H9 (cell line): ENCODE measurements at regions not wholly inside any gene's neighbourhood (a gene's known extent, or its start where the extent isn't known, plus 50 kb on each side); places are given as distances from the start of the nearest gene placed in this dataset.

Experiments
- DNase-seq: peaks from one replicate; pipeline ENCODE4 v3.0.0-alpha.2; 2017
- H2AFZ ChIP-seq: one replicate; pipeline ENCODE4 v1.6.1; 2013; ENCODE audit warnings: mild to moderate bottlenecking, low read length, control low read depth, moderate library complexity
- H2AK5ac ChIP-seq: 2 replicates; pipeline ENCODE4 v1.6.1; 2013; ENCODE audit warnings: low read length, control low read depth, mixed read lengths; ENCODE audit not compliant: insufficient read length
- H2BK120ac ChIP-seq: one replicate; pipeline ENCODE4 v1.6.1; 2013; ENCODE audit warnings: low read depth, mild to moderate bottlenecking, low read length, control low read depth, inconsistent platforms; ENCODE audit not compliant: poor library complexity, severe bottlenecking
- H2BK12ac ChIP-seq: 2 replicates; pipeline ENCODE4 v1.6.1; 2013; ENCODE audit warnings: low read length, control low read depth, mixed read lengths, low read depth; ENCODE audit not compliant: insufficient read length
- H2BK15ac ChIP-seq: 2 replicates; pipeline ENCODE4 v1.6.1; 2013; ENCODE audit warnings: low read depth, low read length, control low read depth
- H2BK20ac ChIP-seq: one replicate; pipeline ENCODE4 v1.6.1; 2013; ENCODE audit warnings: low read depth, mild to moderate bottlenecking, low read length, control low read depth, inconsistent platforms; ENCODE audit not compliant: poor library complexity, severe bottlenecking
- H2BK5ac ChIP-seq: 2 replicates; pipeline ENCODE4 v1.6.1; 2013; ENCODE audit warnings: low read length, control low read depth, mixed read lengths; ENCODE audit not compliant: insufficient read length
- H3K14ac ChIP-seq: 2 replicates; pipeline ENCODE4 v1.6.1; 2013; ENCODE audit warnings: low read length, control low read depth; ENCODE audit not compliant: insufficient read depth
- H3K18ac ChIP-seq: 2 replicates; pipeline ENCODE4 v1.6.1; 2013; ENCODE audit warnings: low read depth, mild to moderate bottlenecking, mixed read lengths, low read length, control low read depth; ENCODE audit not compliant: insufficient read length
- H3K23ac ChIP-seq: 2 replicates; pipeline ENCODE4 v1.6.1; 2013; ENCODE audit warnings: low read length, control low read depth, mixed read lengths, low read depth; ENCODE audit not compliant: insufficient read length
- H3K23me2 ChIP-seq: 2 replicates; pipeline ENCODE4 v1.6.1; 2013; ENCODE audit warnings: low read depth, mild to moderate bottlenecking, mixed read lengths, low read length, control low read depth; ENCODE audit not compliant: insufficient read length, poor library complexity, severe bottlenecking
- H3K27ac ChIP-seq: 2 replicates; pipeline ENCODE4 v1.5.1; 2013; ENCODE audit warnings: low read length, control low read depth, mixed read lengths, low read depth; ENCODE audit not compliant: insufficient read length
- H3K27me3 ChIP-seq: 2 replicates; pipeline ENCODE4 v1.6.1; 2013; ENCODE audit warnings: low read length, control low read depth, inconsistent platforms; ENCODE audit not compliant: insufficient read depth
- H3K4ac ChIP-seq: 2 replicates; pipeline ENCODE4 v1.6.1; 2013; ENCODE audit warnings: low read depth, mild to moderate bottlenecking, control low read depth, inconsistent platforms, low read length, moderate library complexity
- H3K4me1 ChIP-seq: 2 replicates; pipeline ENCODE4 v1.6.1; 2013; ENCODE audit warnings: low read length, control low read depth, inconsistent platforms; ENCODE audit not compliant: insufficient read depth
- H3K4me2 ChIP-seq: 2 replicates; pipeline ENCODE4 v1.6.1; 2013; ENCODE audit warnings: low read length, control low read depth, mixed read lengths; ENCODE audit not compliant: insufficient read length, insufficient read depth
- H3K56ac ChIP-seq: 2 replicates; pipeline ENCODE4 v1.6.1; 2013; ENCODE audit warnings: low read depth, mild to moderate bottlenecking, mixed read lengths, low read length, control low read depth; ENCODE audit not compliant: insufficient read length
- H3K79me1 ChIP-seq: 2 replicates; pipeline ENCODE4 v1.6.1; 2013; ENCODE audit warnings: low read depth, mild to moderate bottlenecking, moderate library complexity, low read length, control low read depth, inconsistent platforms; ENCODE audit not compliant: insufficient read depth, poor library complexity, severe bottlenecking
- H3K79me2 ChIP-seq: 2 replicates; pipeline ENCODE4 v1.6.1; 2013; ENCODE audit warnings: low read length, control low read depth, inconsistent platforms; ENCODE audit not compliant: insufficient read depth
- H3K9ac ChIP-seq: 2 replicates; pipeline ENCODE4 v1.6.1; 2013; ENCODE audit warnings: low read length, control low read depth, mixed read lengths; ENCODE audit not compliant: insufficient read length; ENCODE audit errors: extremely low read depth
- H3K9me3 ChIP-seq: one replicate; pipeline ENCODE4 v1.6.1; 2013; ENCODE audit warnings: low read depth, low read length, inconsistent platforms; ENCODE audit not compliant: control insufficient read depth
- H3T11ph ChIP-seq: one replicate; pipeline ENCODE4 v1.6.1; 2013; ENCODE audit warnings: mild to moderate bottlenecking, low read length, control low read depth, inconsistent platforms
- H4K20me1 ChIP-seq: one replicate; pipeline ENCODE4 v1.6.1; 2013; ENCODE audit not compliant: control insufficient read depth, insufficient read length, insufficient read depth
- H4K5ac ChIP-seq: 2 replicates; pipeline ENCODE4 v1.6.1; 2013; ENCODE audit warnings: low read depth, mild to moderate bottlenecking, mixed read lengths, low read length, control low read depth; ENCODE audit not compliant: insufficient read length
- H4K8ac ChIP-seq: replicated peaks from 2 replicates; pipeline ENCODE4 v1.6.1; 2013; ENCODE audit warnings: low read length, control low read depth, mixed read lengths, low read depth; ENCODE audit not compliant: insufficient read length
- H4K91ac ChIP-seq: 2 replicates; pipeline ENCODE4 v1.6.1; 2013; ENCODE audit warnings: low read depth, mild to moderate bottlenecking, moderate library complexity, mixed read lengths, low read length, control low read depth; ENCODE audit not compliant: insufficient read length
- H3K27ac Mint-ChIP-seq, 3 experiments: 2 replicates in 2 of 3; 3 replicates in 1 of 3; pipeline ENCODE4 v1.8.0; 2020 to 2021; ENCODE audit warnings: mixed read lengths in 3 of 3, mild to moderate bottlenecking in 1 of 3, moderate library complexity in 1 of 3
- H3K27me3 Mint-ChIP-seq: 2 replicates; pipeline ENCODE4 v1.8.0; 2021; ENCODE audit warnings: low read depth, mild to moderate bottlenecking, moderate library complexity, mixed read lengths
- H3K36me3 Mint-ChIP-seq, 3 experiments: 2 replicates in 2 of 3; 3 replicates in 1 of 3; pipeline ENCODE4 v1.8.0; 2020 to 2021; ENCODE audit warnings: low read depth in 3 of 3, mixed read lengths in 3 of 3; ENCODE audit not compliant: insufficient read depth in 1 of 3
- H3K4me1 Mint-ChIP-seq, 2 experiments: 2 replicates each; pipeline ENCODE4 v1.8.0; 2020; ENCODE audit warnings: mixed read lengths in 2 of 2
- H3K4me3 Mint-ChIP-seq, 2 experiments: 2 replicates in 1 of 2; 3 replicates in 1 of 2; pipeline ENCODE4 v1.8.0; 2020 to 2021; ENCODE audit warnings: mild to moderate bottlenecking in 2 of 2, mixed read lengths in 2 of 2, moderate library complexity in 1 of 2
- H3K9me3 Mint-ChIP-seq, 2 experiments: 2 replicates in 1 of 2; 3 replicates in 1 of 2; pipeline ENCODE4 v1.8.0; 2020; ENCODE audit warnings: mild to moderate bottlenecking in 2 of 2, mixed read lengths in 2 of 2, moderate library complexity in 1 of 2
- WGBS: extraction: QIAGEN DNeasy Blood & Tissue Kit; methylation state at CpG from one replicate; pipeline ENCODE4 v1.1.7; 2013; ENCODE audit warnings: missing lambda C conversion rate, low lambda C conversion rate, mixed read lengths; ENCODE audit not compliant: insufficient read length; ENCODE audit errors: extremely low coverage; 5-methylcytosine and 5-hydroxymethylcytosine counted together
- TF ChIP-seq, protein P1 (sequence below): fragments of 200-600 bp; sonication (generic); conservative IDR thresholded peaks from 3 replicates; pipeline ENCODE4 v1.8.0; 2021; ENCODE audit warnings: antibody characterized with exemption, mild to moderate bottlenecking

DNA sequence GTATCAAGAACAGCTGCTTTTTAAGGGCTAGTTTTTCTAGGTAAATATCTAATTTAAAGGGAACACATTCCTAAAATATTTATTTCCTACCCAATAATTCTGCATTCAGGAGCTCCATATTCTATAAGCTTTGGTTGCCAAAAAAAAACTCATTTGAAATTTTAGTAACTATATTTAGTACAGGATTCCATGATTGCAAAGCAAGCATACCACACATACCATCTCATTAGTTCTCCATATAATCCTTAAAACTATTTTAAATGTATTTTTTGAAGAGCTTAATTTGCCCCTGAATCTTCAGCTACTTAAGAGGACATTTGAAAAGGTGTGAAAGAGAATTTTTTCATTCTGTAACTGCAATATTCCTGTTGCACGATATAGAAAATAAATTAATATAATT, 877.0 kb downstream of the NR2F1-AS1 start:
- Histone ChIP-seq H3K27ac (no peak overlapping the region), H2BK120ac (no peak overlapping the region), H2AK5ac (no peak overlapping the region), H3K23me2 (no peaks in the 10 kb centered on the region), H3K4ac (no peak overlapping the region), H4K8ac (no peak overlapping the region), H2BK20ac (no peak overlapping the region), H3K9ac (no peak overlapping the region), H3K18ac (no peak overlapping the region), H4K91ac (no peak overlapping the region), H4K20me1 (no peaks in the 10 kb centered on the region), H3K4me2 (no peak overlapping the region), H3K79me1 (no peaks in the 10 kb centered on the region), H2BK15ac (no peak overlapping the region), H3K56ac (no peak overlapping the region), H3K23ac (no peak overlapping the region), H2AFZ (no peak overlapping the region), H3K79me2 (no peaks in the 10 kb centered on the region), H3K4me1 (no peaks in the 10 kb centered on the region), H3K14ac (no peak overlapping the region), H4K5ac (no peak overlapping the region), H2BK12ac (no peak overlapping the region), H3K27me3 (no peaks in the 10 kb centered on the region), H2BK5ac (no peak overlapping the region), H3T11ph (no peak overlapping the region), H3K9me3 (no peaks in the 10 kb centered on the region)
- DNase-seq, result no peak
- no CpG with 5 or more reads among the region's 1 CpG for WGBS
- H3K9me3 Mint-ChIP-seq, result no peaks in the 10 kb centered on the region
- no peaks in the 10 kb centered on the region for H3K36me3 Mint-ChIP-seq
- H3K27me3 Mint-ChIP-seq, result no peaks in the 10 kb centered on the region
- H3K4me1 Mint-ChIP-seq, result no peaks in the 10 kb centered on the region
- TF ChIP-seq, protein P1, sequence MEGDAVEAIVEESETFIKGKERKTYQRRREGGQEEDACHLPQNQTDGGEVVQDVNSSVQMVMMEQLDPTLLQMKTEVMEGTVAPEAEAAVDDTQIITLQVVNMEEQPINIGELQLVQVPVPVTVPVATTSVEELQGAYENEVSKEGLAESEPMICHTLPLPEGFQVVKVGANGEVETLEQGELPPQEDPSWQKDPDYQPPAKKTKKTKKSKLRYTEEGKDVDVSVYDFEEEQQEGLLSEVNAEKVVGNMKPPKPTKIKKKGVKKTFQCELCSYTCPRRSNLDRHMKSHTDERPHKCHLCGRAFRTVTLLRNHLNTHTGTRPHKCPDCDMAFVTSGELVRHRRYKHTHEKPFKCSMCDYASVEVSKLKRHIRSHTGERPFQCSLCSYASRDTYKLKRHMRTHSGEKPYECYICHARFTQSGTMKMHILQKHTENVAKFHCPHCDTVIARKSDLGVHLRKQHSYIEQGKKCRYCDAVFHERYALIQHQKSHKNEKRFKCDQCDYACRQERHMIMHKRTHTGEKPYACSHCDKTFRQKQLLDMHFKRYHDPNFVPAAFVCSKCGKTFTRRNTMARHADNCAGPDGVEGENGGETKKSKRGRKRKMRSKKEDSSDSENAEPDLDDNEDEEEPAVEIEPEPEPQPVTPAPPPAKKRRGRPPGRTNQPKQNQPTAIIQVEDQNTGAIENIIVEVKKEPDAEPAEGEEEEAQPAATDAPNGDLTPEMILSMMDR, result no peak
- H3K4me3 Mint-ChIP-seq, result no peak overlapping the region
- no peak overlapping the region for H3K27ac Mint-ChIP-seq
